ENCODE measurements at regions not wholly inside any gene's neighbourhood (a gene's known extent, or its start where the extent isn't known, plus 50 kb on each side); places are given as distances from the start of the nearest gene placed in this dataset.

GRCh38 chr14:28877923-28878322 is 111.3 kb downstream of the FOXG1 start:
- TF ChIP-seq CTCF (IDR thresholded peaks at IDR 0.05; ENCODE audit: insufficient read depth, low read length) (no peak), POLR2AphosphoS5 (IDR thresholded peaks at IDR 0.05; ENCODE audit: low read depth) (no peak), REST (IDR thresholded peaks at IDR 0.05; ENCODE audit: insufficient replicate concordance, low read depth) (no peak)
